ENCODE measurements at regions not wholly inside any gene's neighbourhood (a gene's known extent, or its start where the extent isn't known, plus 50 kb on each side); places are given as distances from the start of the nearest gene placed in this dataset.

- peak in 1 of 2 donors; percentile 92 for DNase-seq (ENCODE audit: extremely low spot score in 2 of 2)
- H3K4me1 ChIP-seq = peaks cover 16% of the 10 kb centered on the region
- H3K4me3 ChIP-seq = no peak overlapping the region
- intact Hi-C loops (cut with DNase I) = no loop called here
- H3K36me3 ChIP-seq = no peaks in the 10 kb centered on the region
- TF ChIP-seq POLR2AphosphoS5 (IDR thresholded peaks at IDR 0.05; ENCODE audit: insufficient read depth in 1 of 2, low read depth in 1 of 2) (peak in 1 of 2 donors; percentile 49), POLR2A (IDR thresholded peaks at IDR 0.05) (no peak)
- H3K27ac ChIP-seq = peak overlapping the region; percentile 59
- H3K9me3 ChIP-seq = no peaks in the 10 kb centered on the region
- no peaks in the 10 kb centered on the region for H3K27me3 ChIP-seq
Observed at GRCh38 chr1:59178339-59179187, 118.3 kb upstream of the FGGY start.

GRCh38 chr1:59179673-59180072 lies 117.2 kb upstream of the FGGY start:
- no peak overlapping the region for H3K4me3 ChIP-seq
- TF ChIP-seq POLR2A (IDR thresholded peaks at IDR 0.05) (no peak), POLR2AphosphoS5 (IDR thresholded peaks at IDR 0.05; ENCODE audit: insufficient read depth in 1 of 2, low read depth in 1 of 2) (no peak), CTCF (IDR thresholded peaks at IDR 0.05) (no peak)
- no peaks in the 10 kb centered on the region for H3K36me3 ChIP-seq
- H3K9me3 ChIP-seq = no peaks in the 10 kb centered on the region
- intact Hi-C loops (cut with DNase I) = no loop called here
- H3K27ac ChIP-seq = peak overlapping the region; percentile 59
- no peaks in the 10 kb centered on the region for H3K27me3 ChIP-seq
- no peak for DNase-seq (ENCODE audit: extremely low spot score in 2 of 2)
- H3K4me1 ChIP-seq = peaks cover 16% of the 10 kb centered on the region

- Histone ChIP-seq H3K4me1 (peaks cover 16% of the 10 kb centered on the region), H3K9me3 (no peaks in the 10 kb centered on the region), H3K4me3 (no peak overlapping the region), H3K27me3 (no peaks in the 10 kb centered on the region), H3K27ac (peak overlapping the region; percentile 59), H3K36me3 (no peaks in the 10 kb centered on the region)
- intact Hi-C loops (cut with DNase I) = no loop called here
- TF ChIP-seq POLR2AphosphoS5 (IDR thresholded peaks at IDR 0.05; ENCODE audit: insufficient read depth in 1 of 2, low read depth in 1 of 2) (peak in 1 of 2 donors; percentile 66), CTCF (IDR thresholded peaks at IDR 0.05) (no peak), POLR2A (IDR thresholded peaks at IDR 0.05) (no peak)
- no peak for DNase-seq (ENCODE audit: extremely low spot score in 2 of 2)
Observed at GRCh38 chr1:59180735-59181134, 116.2 kb upstream of the FGGY start.

GRCh38 chr1:59183749-59184317 lies 113.1 kb upstream of the FGGY start:
- Histone ChIP-seq H3K4me1 (peaks cover 16% of the 10 kb centered on the region), H3K9me3 (no peaks in the 10 kb centered on the region), H3K4me3 (no peak overlapping the region), H3K27ac (no peak overlapping the region), H3K36me3 (no peaks in the 10 kb centered on the region), H3K27me3 (no peaks in the 10 kb centered on the region)
- intact Hi-C loops (cut with DNase I) = no loop called here
- TF ChIP-seq POLR2A (IDR thresholded peaks at IDR 0.05) = no peak
- no peak for TF ChIP-seq POLR2AphosphoS5 (IDR thresholded peaks at IDR 0.05; ENCODE audit: insufficient read depth in 1 of 2, low read depth in 1 of 2)
- TF ChIP-seq CTCF (IDR thresholded peaks at IDR 0.05) = no peak
- no peak for DNase-seq (ENCODE audit: extremely low spot score in 2 of 2)

GRCh38 chr1:59184365-59184905 lies 112.5 kb upstream of the FGGY start:
- no peaks in the 10 kb centered on the region for H3K27me3 ChIP-seq
- H3K27ac ChIP-seq = no peak overlapping the region
- no peaks in the 10 kb centered on the region for H3K9me3 ChIP-seq
- intact Hi-C loops (cut with DNase I) = no loop called here
- H3K4me3 ChIP-seq = no peak overlapping the region
- H3K36me3 ChIP-seq = no peaks in the 10 kb centered on the region
- DNase-seq (ENCODE audit: extremely low spot score in 2 of 2) = no peak
- TF ChIP-seq POLR2AphosphoS5 (IDR thresholded peaks at IDR 0.05; ENCODE audit: insufficient read depth in 1 of 2, low read depth in 1 of 2) (no peak), POLR2A (IDR thresholded peaks at IDR 0.05) (no peak), CTCF (IDR thresholded peaks at IDR 0.05) (no peak)
- H3K4me1 ChIP-seq = peaks cover 16% of the 10 kb centered on the region
